GM12874 (cell line): ENCODE measurements at regions not wholly inside any gene's neighbourhood (a gene's known extent, or its start where the extent isn't known, plus 50 kb on each side); places are given as distances from the start of the nearest gene placed in this dataset.

ENCODE experiments used
- CTCF ChIP-seq: IDR thresholded peaks from 2 replicates; pipeline ENCODE4 v1.5.1; 2011; ENCODE audit warnings: low read depth, mild to moderate bottlenecking, control low read depth, low read length, moderate library complexity; ENCODE audit not compliant: insufficient read depth

- TF ChIP-seq CTCF: no peak
Observed at GRCh38 chr14:61630399-61631044, 64.8 kb upstream of the HIF1A start.

- TF ChIP-seq CTCF: no peak
Observed at GRCh38 chr14:61631045-61631687, 64.1 kb upstream of the HIF1A start.

GRCh38 chr14:61632401-61632800 lies 62.9 kb upstream of the HIF1A start:
- no peak for TF ChIP-seq CTCF

GRCh38 chr14:61632807-61633206 lies 62.5 kb upstream of the HIF1A start:
- TF ChIP-seq CTCF: no peak

GRCh38 chr14:61636291-61636690 lies 59.0 kb upstream of the HIF1A start:
- TF ChIP-seq CTCF: no peak

GRCh38 chr14:61636779-61637178 lies 58.5 kb upstream of the HIF1A start:
- no peak for TF ChIP-seq CTCF

GRCh38 chr14:61638595-61639387 lies 56.5 kb upstream of the HIF1A start:
- no peak for TF ChIP-seq CTCF
